NCI-H2196 treated with DMSO at 0.1 percent for 48 hours (cell line): ENCODE measurements at regions not wholly inside any gene's neighbourhood (a gene's known extent, or its start where the extent isn't known, plus 50 kb on each side); places are given as distances from the start of the nearest gene placed in this dataset.

Source experiments
- DNase-seq: peaks from one replicate; lab custom pipeline; 2025; ENCODE audit not compliant: unreplicated experiment; lab: John Stamatoyannopoulos, UW

GRCh38 chr2:76326636-76327035, 615.9 kb upstream of the GCFC2 start:
- no peak for DNase-seq

- no peak for DNase-seq
Measured at GRCh38 chr2:76323381-76323780, 612.7 kb upstream of the GCFC2 start.

- DNase-seq, result no peak
Measured at GRCh38 chr2:76320716-76321115, 610.0 kb upstream of the GCFC2 start.

GRCh38 chr2:76318848-76319360, 608.2 kb upstream of the GCFC2 start:
- no peak for DNase-seq

GRCh38 chr2:76316691-76317090, 606.0 kb upstream of the GCFC2 start:
- DNase-seq, result no peak

GRCh38 chr2:76314271-76315020, 603.7 kb upstream of the GCFC2 start:
- DNase-seq, result no peak

- DNase-seq, result no peak
Measured at GRCh38 chr2:76312236-76312635, 601.5 kb upstream of the GCFC2 start.

GRCh38 chr2:76311728-76312127, 601.0 kb upstream of the GCFC2 start:
- no peak for DNase-seq

GRCh38 chr2:76310894-76311633, 600.3 kb upstream of the GCFC2 start:
- DNase-seq, result no peak

- DNase-seq, result no peak
Measured at GRCh38 chr2:76307495-76307894, 596.8 kb upstream of the GCFC2 start.

- no peak for DNase-seq
Measured at GRCh38 chr2:76298041-76298440, 587.3 kb upstream of the GCFC2 start.

GRCh38 chr2:76296438-76296837, 585.7 kb upstream of the GCFC2 start:
- DNase-seq, result no peak

GRCh38 chr2:76295762-76296161, 585.0 kb upstream of the GCFC2 start:
- DNase-seq, result no peak

- DNase-seq, result no peak
Measured at GRCh38 chr2:76288598-76288997, 577.9 kb upstream of the GCFC2 start.

- DNase-seq, result no peak
Measured at GRCh38 chr2:76288146-76288545, 577.4 kb upstream of the GCFC2 start.

- no peak for DNase-seq
Measured at GRCh38 chr2:76283350-76283749, 572.6 kb upstream of the GCFC2 start.

GRCh38 chr2:76281156-76281841, 570.6 kb upstream of the GCFC2 start:
- no peak for DNase-seq

GRCh38 chr2:76280686-76281085, 570.0 kb upstream of the GCFC2 start:
- DNase-seq, result no peak

GRCh38 chr2:76279142-76279541, 568.4 kb upstream of the GCFC2 start:
- DNase-seq, result no peak

GRCh38 chr2:76275788-76276187, 565.1 kb upstream of the GCFC2 start:
- DNase-seq, result no peak

GRCh38 chr2:76274676-76275075, 564.0 kb upstream of the GCFC2 start:
- no peak for DNase-seq

GRCh38 chr2:76274160-76274559, 563.4 kb upstream of the GCFC2 start:
- no peak for DNase-seq
